ENCODE measurements at regions not wholly inside any gene's neighbourhood (a gene's known extent, or its start where the extent isn't known, plus 50 kb on each side); places are given as distances from the start of the nearest gene placed in this dataset.

DNA sequence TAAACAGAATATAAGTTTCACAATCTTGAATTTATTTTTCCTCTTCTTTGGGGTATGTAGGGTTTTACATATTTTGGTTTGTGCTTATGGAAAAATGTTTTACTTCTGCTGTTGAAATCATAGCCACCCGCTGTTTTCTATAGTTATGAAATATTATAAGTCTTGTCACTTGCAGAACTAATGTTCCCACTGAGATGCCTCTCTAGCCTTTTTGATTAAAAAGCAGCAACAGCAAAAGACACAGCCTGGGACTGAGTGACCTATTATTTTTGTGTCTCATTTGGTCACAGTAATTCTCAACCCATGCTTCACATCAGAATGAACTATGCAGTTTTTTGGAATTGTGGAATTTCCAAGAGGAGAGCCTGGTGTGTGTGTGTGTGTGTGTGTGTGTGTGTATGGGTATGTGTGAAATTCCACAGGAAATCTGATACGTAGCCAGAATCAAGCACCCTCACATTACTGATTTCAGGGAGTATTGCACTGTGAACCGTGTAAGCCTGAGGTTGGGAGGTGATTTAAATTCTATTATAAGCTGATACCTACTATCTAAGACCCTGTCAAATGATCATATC, 55.7 kb upstream of the FRMD6 start:
- TF ChIP-seq EZH2 (IDR thresholded peaks at IDR 0.05): no peak
- no peak for TF ChIP-seq POLR2AphosphoS5 (IDR thresholded peaks at IDR 0.05; ENCODE audit: borderline replicate concordance, low read depth, low read length)
